Liver (tissue), 7 donors: ENCODE measurements at regions not wholly inside any gene's neighbourhood (a gene's known extent, or its start where the extent isn't known, plus 50 kb on each side); places are given as distances from the start of the nearest gene placed in this dataset.
A peak's percentile ranks its signal among the peaks of the same experiment; 100 is the strongest.

Source experiments
- DNase-seq: peaks from one replicate; pipeline ENCODE4 v3.0.0-alpha.2; 2017; ENCODE audit warnings: low spot score
- H3K27ac ChIP-seq, 2 donors: one replicate each; pipeline ENCODE4 v1.7.0; 2013; ENCODE audit warnings: inconsistent platforms in 2 of 2, low read length in 2 of 2, control low read depth in 1 of 2, low read depth in 1 of 2, mild to moderate bottlenecking in 1 of 2
- H3K27me3 ChIP-seq, 4 donors: one replicate each; pipeline versions ENCODE4 v1.6.1 to v1.7.0; 2013; ENCODE audit warnings: low read length in 3 of 4, inconsistent platforms in 1 of 4, mild to moderate bottlenecking in 1 of 4, moderate library complexity in 1 of 4; ENCODE audit not compliant: control insufficient read depth in 4 of 4, insufficient read depth in 4 of 4
- H3K36me3 ChIP-seq, 4 donors: one replicate each; pipeline versions ENCODE4 v1.6.1 to v1.7.0; 2013; ENCODE audit warnings: low read length in 3 of 4, mild to moderate bottlenecking in 3 of 4, low read depth in 1 of 4, moderate library complexity in 1 of 4; ENCODE audit not compliant: control insufficient read depth in 4 of 4, insufficient read depth in 3 of 4
- H3K4me1 ChIP-seq, 4 donors: one replicate each; pipeline versions ENCODE4 v1.6.1 to v1.7.0; 2013; ENCODE audit warnings: low read length in 3 of 4, mild to moderate bottlenecking in 3 of 4, moderate library complexity in 1 of 4; ENCODE audit not compliant: control insufficient read depth in 4 of 4, insufficient read depth in 4 of 4
- H3K4me3 ChIP-seq, 3 donors: one replicate each; pipeline versions ENCODE4 v1.6.1 to v1.7.0; 2013; ENCODE audit warnings: low read length in 3 of 3, control low read depth in 1 of 3, low read depth in 1 of 3, mild to moderate bottlenecking in 1 of 3
- H3K9ac ChIP-seq, 2 donors: one replicate each; pipeline ENCODE4 v1.7.0; 2013; ENCODE audit warnings: low read length in 2 of 2, mild to moderate bottlenecking in 2 of 2, moderate library complexity in 2 of 2, control low read depth in 1 of 2, low read depth in 1 of 2
- H3K9me3 ChIP-seq, 4 donors: one replicate each; pipeline versions ENCODE4 v1.6.1 to v1.7.0; 2013; ENCODE audit warnings: low read length in 3 of 4; ENCODE audit not compliant: control insufficient read depth in 4 of 4
- EGR1 ChIP-seq, 2 donors: IDR thresholded peaks; 2 replicates each; pipeline ENCODE4 v1.6.1; 2016 to 2018; ENCODE audit warnings: antibody characterized with exemption in 2 of 2, low read depth in 2 of 2
- FOXA2 ChIP-seq: IDR thresholded peaks from 2 replicates; pipeline ENCODE4 v1.6.1; 2016; ENCODE audit warnings: antibody characterized with exemption
- HNF4G ChIP-seq: IDR thresholded peaks from 2 replicates; pipeline ENCODE4 v1.6.1; 2016; ENCODE audit warnings: antibody characterized with exemption
- JUND ChIP-seq, 2 donors: IDR thresholded peaks; 2 replicates each; pipeline ENCODE4 v1.6.1; 2016; ENCODE audit warnings: antibody characterized with exemption in 2 of 2
- NR2F2 ChIP-seq: IDR thresholded peaks from 2 replicates; pipeline ENCODE4 v1.6.1; 2016; ENCODE audit warnings: antibody characterized with exemption
- RAD21 ChIP-seq, 2 donors: IDR thresholded peaks; 2 replicates each; pipeline ENCODE4 v1.6.1; 2016; ENCODE audit warnings: antibody characterized with exemption in 2 of 2, mild to moderate bottlenecking in 2 of 2
- RXRA ChIP-seq, 2 donors: IDR thresholded peaks; 2 replicates each; pipeline ENCODE4 v1.6.1; 2017 to 2018; ENCODE audit warnings: antibody characterized with exemption in 2 of 2, mild to moderate bottlenecking in 1 of 2
- SP1 ChIP-seq: IDR thresholded peaks from 2 replicates; pipeline ENCODE4 v1.6.1; 2018; ENCODE audit warnings: antibody characterized with exemption, mild to moderate bottlenecking
- TAF1 ChIP-seq: conservative IDR thresholded peaks from 2 replicates; pipeline ENCODE4 v1.6.1; 2016; ENCODE audit warnings: antibody characterized with exemption, mild to moderate bottlenecking
- WGBS: extraction: QIAGEN DNeasy Blood & Tissue Kit; methylation state at CpG from one replicate; pipeline ENCODE4 v1.1.7; 2013; 5-methylcytosine and 5-hydroxymethylcytosine counted together
- TF ChIP-seq, protein P1 (sequence below): IDR thresholded peaks from 2 replicates; pipeline ENCODE4 v1.6.1; 2016; ENCODE audit warnings: antibody characterized with exemption
- TF ChIP-seq, protein P2 (sequence below): IDR thresholded peaks from 2 replicates; pipeline ENCODE4 v1.6.1; 2016; ENCODE audit warnings: antibody characterized with exemption, mild to moderate bottlenecking
- TF ChIP-seq, protein P3 (sequence below): IDR thresholded peaks from 2 replicates; pipeline ENCODE4 v1.6.1; 2016; ENCODE audit warnings: antibody characterized with exemption
- TF ChIP-seq, protein P4 (sequence below): IDR thresholded peaks from 2 replicates; pipeline ENCODE4 v1.6.1; 2016; ENCODE audit warnings: antibody characterized with exemption
- donor health status: healthy.
- donor health status: healthy.
- donor health status: healthy.
- donor health status: healthy.

DNA sequence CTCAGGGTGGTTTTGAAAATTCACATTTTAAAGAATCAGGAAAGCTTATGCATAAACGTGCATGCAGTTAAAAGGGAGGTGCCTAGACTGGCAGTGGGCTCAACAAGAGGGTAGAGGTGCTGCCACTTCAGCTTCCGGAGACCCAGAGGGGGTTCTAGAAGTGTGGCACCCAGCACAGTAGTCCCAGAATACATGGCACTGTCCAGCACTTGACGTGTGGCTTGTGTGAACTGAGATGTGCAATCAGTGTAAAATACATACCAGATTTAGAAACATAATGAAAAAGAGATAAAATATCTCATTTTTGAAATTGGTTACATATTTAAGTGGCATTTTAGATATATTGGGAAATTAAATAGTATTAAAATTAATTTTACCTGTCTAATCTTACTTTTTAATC, 89.3 kb downstream of the RIN2 start:
- DNase-seq, result no peak
- TF ChIP-seq SP1 (no peak), TAF1 (no peak), FOXA2 (no peak), EGR1 (IDR thresholded peaks at IDR 0.05; ENCODE audit: low read depth in 2 of 2) (no peak), JUND (IDR thresholded peaks at IDR 0.05) (no peak)
- TF ChIP-seq, protein P1, sequence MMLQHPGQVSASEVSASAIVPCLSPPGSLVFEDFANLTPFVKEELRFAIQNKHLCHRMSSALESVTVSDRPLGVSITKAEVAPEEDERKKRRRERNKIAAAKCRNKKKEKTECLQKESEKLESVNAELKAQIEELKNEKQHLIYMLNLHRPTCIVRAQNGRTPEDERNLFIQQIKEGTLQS, result no peak
- TF ChIP-seq, protein P2, sequence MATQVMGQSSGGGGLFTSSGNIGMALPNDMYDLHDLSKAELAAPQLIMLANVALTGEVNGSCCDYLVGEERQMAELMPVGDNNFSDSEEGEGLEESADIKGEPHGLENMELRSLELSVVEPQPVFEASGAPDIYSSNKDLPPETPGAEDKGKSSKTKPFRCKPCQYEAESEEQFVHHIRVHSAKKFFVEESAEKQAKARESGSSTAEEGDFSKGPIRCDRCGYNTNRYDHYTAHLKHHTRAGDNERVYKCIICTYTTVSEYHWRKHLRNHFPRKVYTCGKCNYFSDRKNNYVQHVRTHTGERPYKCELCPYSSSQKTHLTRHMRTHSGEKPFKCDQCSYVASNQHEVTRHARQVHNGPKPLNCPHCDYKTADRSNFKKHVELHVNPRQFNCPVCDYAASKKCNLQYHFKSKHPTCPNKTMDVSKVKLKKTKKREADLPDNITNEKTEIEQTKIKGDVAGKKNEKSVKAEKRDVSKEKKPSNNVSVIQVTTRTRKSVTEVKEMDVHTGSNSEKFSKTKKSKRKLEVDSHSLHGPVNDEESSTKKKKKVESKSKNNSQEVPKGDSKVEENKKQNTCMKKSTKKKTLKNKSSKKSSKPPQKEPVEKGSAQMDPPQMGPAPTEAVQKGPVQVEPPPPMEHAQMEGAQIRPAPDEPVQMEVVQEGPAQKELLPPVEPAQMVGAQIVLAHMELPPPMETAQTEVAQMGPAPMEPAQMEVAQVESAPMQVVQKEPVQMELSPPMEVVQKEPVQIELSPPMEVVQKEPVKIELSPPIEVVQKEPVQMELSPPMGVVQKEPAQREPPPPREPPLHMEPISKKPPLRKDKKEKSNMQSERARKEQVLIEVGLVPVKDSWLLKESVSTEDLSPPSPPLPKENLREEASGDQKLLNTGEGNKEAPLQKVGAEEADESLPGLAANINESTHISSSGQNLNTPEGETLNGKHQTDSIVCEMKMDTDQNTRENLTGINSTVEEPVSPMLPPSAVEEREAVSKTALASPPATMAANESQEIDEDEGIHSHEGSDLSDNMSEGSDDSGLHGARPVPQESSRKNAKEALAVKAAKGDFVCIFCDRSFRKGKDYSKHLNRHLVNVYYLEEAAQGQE, result no peak
- TF ChIP-seq, protein P3, sequence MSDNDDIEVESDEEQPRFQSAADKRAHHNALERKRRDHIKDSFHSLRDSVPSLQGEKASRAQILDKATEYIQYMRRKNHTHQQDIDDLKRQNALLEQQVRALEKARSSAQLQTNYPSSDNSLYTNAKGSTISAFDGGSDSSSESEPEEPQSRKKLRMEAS, result no peak
- TF ChIP-seq, protein P4, sequence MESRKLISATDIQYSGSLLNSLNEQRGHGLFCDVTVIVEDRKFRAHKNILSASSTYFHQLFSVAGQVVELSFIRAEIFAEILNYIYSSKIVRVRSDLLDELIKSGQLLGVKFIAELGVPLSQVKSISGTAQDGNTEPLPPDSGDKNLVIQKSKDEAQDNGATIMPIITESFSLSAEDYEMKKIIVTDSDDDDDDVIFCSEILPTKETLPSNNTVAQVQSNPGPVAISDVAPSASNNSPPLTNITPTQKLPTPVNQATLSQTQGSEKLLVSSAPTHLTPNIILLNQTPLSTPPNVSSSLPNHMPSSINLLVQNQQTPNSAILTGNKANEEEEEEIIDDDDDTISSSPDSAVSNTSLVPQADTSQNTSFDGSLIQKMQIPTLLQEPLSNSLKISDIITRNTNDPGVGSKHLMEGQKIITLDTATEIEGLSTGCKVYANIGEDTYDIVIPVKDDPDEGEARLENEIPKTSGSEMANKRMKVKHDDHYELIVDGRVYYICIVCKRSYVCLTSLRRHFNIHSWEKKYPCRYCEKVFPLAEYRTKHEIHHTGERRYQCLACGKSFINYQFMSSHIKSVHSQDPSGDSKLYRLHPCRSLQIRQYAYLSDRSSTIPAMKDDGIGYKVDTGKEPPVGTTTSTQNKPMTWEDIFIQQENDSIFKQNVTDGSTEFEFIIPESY, result no peak
- no peaks in the 10 kb centered on the region for H3K9me3 ChIP-seq
- no peaks in the 10 kb centered on the region for H3K36me3 ChIP-seq
- no peak overlapping the region for H3K9ac ChIP-seq
- H3K27me3 ChIP-seq, result no peaks in the 10 kb centered on the region
- no peak overlapping the region for H3K4me3 ChIP-seq
- peaks cover 0 to 3% (median under 1%) of the 10 kb centered on the region in 4 donors for H3K4me1 ChIP-seq
- no peak overlapping the region for H3K27ac ChIP-seq
- 92% methylated on average over 3 of the region's 3 CpGs for WGBS

DNA sequence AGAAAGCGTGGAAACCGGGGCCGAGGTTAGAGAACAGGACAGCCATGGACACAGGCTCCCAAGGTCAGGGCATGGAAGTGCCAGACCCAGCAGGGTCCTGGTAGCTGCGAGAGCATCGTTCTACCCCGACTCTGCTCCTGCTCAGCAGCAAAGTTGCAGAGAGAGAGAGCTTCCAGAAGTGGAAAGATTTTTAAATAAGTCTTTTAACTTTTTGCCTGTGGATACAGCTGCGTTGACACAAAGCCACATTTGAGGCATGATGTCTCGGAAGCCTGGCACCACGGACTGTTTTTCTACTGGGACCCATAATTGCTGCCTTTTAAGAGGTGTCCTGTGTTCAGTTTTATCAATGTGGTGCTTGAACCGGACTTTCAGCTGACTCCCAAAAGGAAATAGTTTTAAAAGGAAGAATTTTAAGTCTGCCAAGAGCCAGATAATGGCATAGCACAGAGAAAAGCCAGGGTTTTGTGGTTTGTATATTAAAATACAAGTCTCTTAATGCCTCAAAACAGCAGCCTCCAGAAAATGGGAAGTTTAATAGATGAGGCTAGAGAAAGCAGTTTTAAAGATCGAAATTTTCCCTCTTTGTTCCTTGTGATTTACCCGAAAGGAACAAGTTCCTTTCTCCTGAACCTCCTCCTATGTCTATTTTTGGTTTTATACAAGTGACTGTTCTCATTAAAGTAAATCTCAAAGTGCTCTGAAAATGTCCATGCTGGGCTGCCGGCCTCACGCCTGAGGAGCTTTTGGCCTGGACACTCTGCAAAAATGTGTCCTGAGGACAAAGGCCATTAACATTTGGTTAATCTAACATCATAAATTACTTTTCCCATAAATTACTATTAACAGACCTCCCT, 91.5 kb downstream of the RIN2 start:
- H3K4me3 ChIP-seq, result no peak overlapping the region
- TF ChIP-seq HNF4G, result no peak
- no peak for TF ChIP-seq RAD21 (IDR thresholded peaks at IDR 0.05)
- TF ChIP-seq NR2F2, result peak; percentile 44
- TF ChIP-seq EGR1 (IDR thresholded peaks at IDR 0.05; ENCODE audit: low read depth in 2 of 2), result no peak
- TF ChIP-seq RXRA (IDR thresholded peaks at IDR 0.05), result peak in 1 of 2 donors; percentile 40
- TF ChIP-seq SP1, result peak; percentile 6

More for the DNA sequence above, 91.5 kb downstream of the RIN2 start:
- DNase-seq, result no peak
- Histone ChIP-seq H3K9me3 (no peaks in the 10 kb centered on the region), H3K27ac (no peak overlapping the region), H3K27me3 (no peaks in the 10 kb centered on the region), H3K4me1 (peaks cover 0 to 3% (median under 1%) of the 10 kb centered on the region in 4 donors), H3K36me3 (no peaks in the 10 kb centered on the region), H3K9ac (no peak overlapping the region)
- 74% methylated on average over 14 of the region's 14 CpGs for WGBS
